Lower leg skin (tissue), 4 donors: ENCODE measurements at regions not wholly inside any gene's neighbourhood (a gene's known extent, or its start where the extent isn't known, plus 50 kb on each side); places are given as distances from the start of the nearest gene placed in this dataset.

Experiments
- DNase-seq, 2 donors: peaks; one replicate each; pipeline ENCODE4 v3.0.0-alpha.2; 2019; ENCODE audit warnings: low spot score in 2 of 2
- H3K4me3 ChIP-seq: fragments of 200-600 bp; sonication (generic); 2 replicates; pipeline ENCODE4 v1.5.1; 2017; ENCODE audit warnings: mild to moderate bottlenecking, low read depth; ENCODE audit not compliant: poor library complexity, severe bottlenecking
- CTCF ChIP-seq, 3 donors: fragments of 450-650 bp; IDR thresholded peaks; one replicate each; pipeline ENCODE4 v1.5.1; 2016; ENCODE audit warnings: antibody characterized with exemption in 3 of 3, mild to moderate bottlenecking in 3 of 3, moderate library complexity in 2 of 3
- POLR2A ChIP-seq, 2 donors: fragments of 450-650 bp; IDR thresholded peaks; one replicate each; pipeline ENCODE4 v1.6.1; 2016 to 2017; ENCODE audit warnings: antibody characterized with exemption in 2 of 2, mild to moderate bottlenecking in 1 of 2, moderate library complexity in 1 of 2
- WGBS, 2 donors: methylation state at CpG; one replicate each; pipeline ENCODE4 v1.1.5; 2018; 5-methylcytosine and 5-hydroxymethylcytosine counted together
- intact Hi-C: fragments of 100-400 bp; cut with DNase I; formaldehyde crosslinking; loops from one replicate; pipeline ENCODE4 v1.15.0; 2023; ENCODE audit warnings: low total_unique reads

- DNase-seq: no peak
- H3K4me3 ChIP-seq: no peak overlapping the region
- TF ChIP-seq CTCF (IDR thresholded peaks at IDR 0.05) (no peak), POLR2A (IDR thresholded peaks at IDR 0.05) (no peak)
- intact Hi-C loops: no loop called here
- WGBS, 2 donors: 58 to 61% methylated on average over 5 of the region's 5 CpGs
These were observed 367.1 kb downstream of the ZEB2 start for GRCh38 chr2:144152817-144153271.

GRCh38 chr2:144151851-144152250, 368.1 kb downstream of the ZEB2 start:
- 75 to 80% methylated on average over 2 of the region's 2 CpGs for WGBS, 2 donors
- intact Hi-C loops: no loop called here
- TF ChIP-seq POLR2A (IDR thresholded peaks at IDR 0.05) (no peak), CTCF (IDR thresholded peaks at IDR 0.05) (no peak)
- H3K4me3 ChIP-seq: no peak overlapping the region
- no peak for DNase-seq

DNA sequence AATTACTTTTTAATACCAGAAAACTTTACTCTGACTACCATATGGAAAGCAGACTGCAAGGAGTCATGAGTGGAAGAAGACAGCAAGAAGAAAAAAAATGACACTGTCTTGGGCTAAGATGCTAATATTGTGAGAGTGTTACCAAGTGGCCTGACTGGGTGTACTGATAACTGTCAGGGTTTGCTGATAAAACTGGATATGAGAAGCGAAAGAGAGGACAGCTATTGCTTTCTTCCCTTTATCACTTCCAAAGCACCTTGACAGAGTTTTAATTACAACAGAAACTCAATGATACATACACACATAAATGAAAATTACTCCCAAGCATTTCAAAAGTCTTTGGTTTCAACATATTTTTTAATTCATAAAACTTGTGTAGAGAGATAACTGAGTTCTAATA, 368.5 kb downstream of the ZEB2 start:
- intact Hi-C loops: no loop called here
- 87 to 96% methylated on average over 1 of the region's 1 CpG for WGBS, 2 donors
- TF ChIP-seq CTCF (IDR thresholded peaks at IDR 0.05): no peak
- no peak for TF ChIP-seq POLR2A (IDR thresholded peaks at IDR 0.05)
- no peak for DNase-seq
- H3K4me3 ChIP-seq: no peak overlapping the region

DNA sequence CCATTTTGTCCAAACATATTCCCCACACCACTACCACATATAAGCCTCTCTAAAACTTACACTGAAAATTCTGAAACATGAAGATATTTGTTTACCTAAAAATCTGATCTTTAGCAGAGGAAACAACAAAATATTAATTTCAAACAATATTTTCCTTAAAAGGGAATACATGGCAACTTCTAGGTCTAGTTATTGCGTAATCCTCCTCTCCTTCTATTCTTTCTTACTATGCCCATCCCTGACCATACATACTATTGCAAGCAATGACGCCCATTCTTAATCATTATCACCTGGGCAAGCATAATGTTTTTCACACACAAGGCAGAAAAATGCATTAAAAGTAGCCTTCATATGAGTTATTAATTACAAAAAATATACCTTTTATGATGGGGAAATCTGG, 372.6 kb downstream of the ZEB2 start:
- DNase-seq: no peak
- no peak overlapping the region for H3K4me3 ChIP-seq
- TF ChIP-seq POLR2A (IDR thresholded peaks at IDR 0.05) (no peak), CTCF (IDR thresholded peaks at IDR 0.05) (no peak)
- WGBS, 2 donors: 87 to 96% methylated on average over 2 of the region's 2 CpGs
- intact Hi-C loops: no loop called here

DNA sequence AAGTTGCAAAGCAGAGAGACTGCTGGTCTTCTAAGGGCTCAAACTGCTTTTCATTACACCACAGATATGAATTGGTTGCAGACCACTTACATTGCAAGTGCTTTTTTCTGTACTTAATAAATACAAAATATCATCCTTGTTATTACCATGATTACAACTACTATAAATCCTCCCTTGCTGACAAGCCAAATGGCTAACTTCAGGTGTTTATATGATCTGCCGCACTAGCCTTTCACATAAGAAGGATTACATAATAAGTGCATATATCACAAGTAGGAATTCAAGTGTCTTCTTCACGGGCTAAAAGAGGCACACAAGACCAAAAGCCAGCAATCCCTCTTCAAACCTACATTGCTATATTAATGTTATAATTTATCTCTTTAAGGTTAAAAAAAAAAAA, 373.0 kb downstream of the ZEB2 start:
- no peak for DNase-seq
- intact Hi-C loops: no loop called here
- TF ChIP-seq POLR2A (IDR thresholded peaks at IDR 0.05) (no peak), CTCF (IDR thresholded peaks at IDR 0.05) (no peak)
- no peak overlapping the region for H3K4me3 ChIP-seq
- WGBS, 2 donors: 93% methylated on average over 2 of the region's 2 CpGs

DNA sequence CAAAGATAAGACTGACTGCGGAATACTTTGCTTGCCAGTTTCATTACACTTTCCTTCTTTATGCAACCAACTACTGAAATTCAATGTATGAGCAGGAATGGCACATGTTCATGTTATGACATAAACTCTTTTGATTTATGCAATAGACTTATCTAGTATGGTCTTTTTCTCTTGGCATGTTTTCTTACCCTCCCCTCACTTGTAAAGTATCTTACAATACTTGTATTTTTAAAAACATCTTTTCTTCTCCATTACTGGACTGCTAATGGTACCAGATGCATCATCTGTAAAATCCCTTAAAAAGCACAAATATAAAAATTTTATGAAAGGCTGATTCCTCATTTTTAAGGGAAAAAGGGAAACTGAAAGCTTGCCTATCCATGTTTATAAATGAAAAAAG, 373.8 kb downstream of the ZEB2 start:
- 59 to 95% methylated on average over 1 of the region's 1 CpG for WGBS, 2 donors
- H3K4me3 ChIP-seq: no peak overlapping the region
- TF ChIP-seq CTCF (IDR thresholded peaks at IDR 0.05) (no peak), POLR2A (IDR thresholded peaks at IDR 0.05) (no peak)
- intact Hi-C loops: no loop called here
- no peak for DNase-seq
